Stimulated activated CD4-positive, alpha-beta T cell treated with anti-CD3 and anti-CD28 coated beads, Interleukin-15, amount 100 ng/mL, for 48 hours (primary cell): ENCODE measurements at regions not wholly inside any gene's neighbourhood (a gene's known extent, or its start where the extent isn't known, plus 50 kb on each side); places are given as distances from the start of the nearest gene placed in this dataset.

Experiments used
- DNase-seq, 2 donors: peaks; one replicate each; pipeline ENCODE4 v3.0.0-alpha.2; 2020; ENCODE audit warnings: low read depth in 2 of 2

DNA sequence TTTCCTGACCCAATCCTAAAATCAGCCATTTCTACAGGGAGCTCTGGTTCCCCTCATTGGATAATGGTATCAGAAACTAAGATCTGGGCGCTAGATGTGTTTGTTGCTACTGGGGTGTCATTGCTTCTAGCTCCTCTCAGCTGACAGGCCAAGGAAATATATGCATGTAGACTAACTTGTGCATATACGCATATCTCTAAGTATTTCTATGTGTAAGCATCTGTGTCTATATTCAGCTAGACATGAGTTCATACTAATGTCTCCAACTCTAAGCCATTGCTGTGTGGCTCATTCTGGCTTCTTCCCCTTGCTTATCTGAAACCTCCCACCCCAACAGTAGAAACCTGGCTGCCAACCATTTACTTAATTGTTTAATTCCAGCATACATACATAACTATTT is 130.3 kb upstream of the MAGI3 start:
- no peak for DNase-seq

DNA sequence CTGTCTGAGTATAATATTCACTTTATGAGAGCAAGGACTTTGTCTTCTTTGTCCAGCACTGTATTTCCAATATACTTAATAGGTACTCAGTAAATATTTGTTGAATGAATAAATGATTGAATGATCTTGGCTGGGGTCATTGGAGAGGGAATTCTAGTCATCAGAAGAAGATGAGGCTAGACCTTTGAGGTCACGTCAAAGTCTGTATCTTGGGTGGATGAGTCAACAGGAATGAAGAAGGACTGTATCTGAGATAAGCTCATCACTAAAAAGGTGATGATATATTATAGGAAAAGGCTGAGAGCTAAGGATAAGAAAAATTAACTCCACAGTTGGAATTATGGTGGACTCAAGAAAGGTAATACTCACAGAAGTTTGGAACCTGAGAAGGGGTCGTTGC is 125.1 kb upstream of the MAGI3 start:
- no peak for DNase-seq

DNA sequence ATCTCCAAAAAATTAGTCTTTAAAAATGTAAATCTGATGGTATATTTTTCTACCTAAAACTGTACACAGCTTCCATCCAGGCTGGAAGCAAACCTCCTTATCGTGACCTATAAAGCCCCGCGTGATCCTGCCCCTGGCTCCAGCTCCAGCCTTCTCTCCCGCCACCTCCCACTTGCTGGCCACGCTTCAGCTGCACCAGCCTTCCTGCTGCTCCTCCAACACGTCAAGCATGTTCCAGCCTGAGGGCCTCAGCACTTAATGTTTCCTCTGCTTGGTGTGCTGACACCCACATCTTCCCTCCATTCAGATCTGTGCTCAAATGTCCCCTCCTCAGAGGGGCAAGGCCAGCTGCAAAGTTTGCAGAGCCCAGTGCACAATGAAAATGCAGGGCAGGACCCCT is 123.5 kb upstream of the MAGI3 start:
- DNase-seq, result no peak

DNA sequence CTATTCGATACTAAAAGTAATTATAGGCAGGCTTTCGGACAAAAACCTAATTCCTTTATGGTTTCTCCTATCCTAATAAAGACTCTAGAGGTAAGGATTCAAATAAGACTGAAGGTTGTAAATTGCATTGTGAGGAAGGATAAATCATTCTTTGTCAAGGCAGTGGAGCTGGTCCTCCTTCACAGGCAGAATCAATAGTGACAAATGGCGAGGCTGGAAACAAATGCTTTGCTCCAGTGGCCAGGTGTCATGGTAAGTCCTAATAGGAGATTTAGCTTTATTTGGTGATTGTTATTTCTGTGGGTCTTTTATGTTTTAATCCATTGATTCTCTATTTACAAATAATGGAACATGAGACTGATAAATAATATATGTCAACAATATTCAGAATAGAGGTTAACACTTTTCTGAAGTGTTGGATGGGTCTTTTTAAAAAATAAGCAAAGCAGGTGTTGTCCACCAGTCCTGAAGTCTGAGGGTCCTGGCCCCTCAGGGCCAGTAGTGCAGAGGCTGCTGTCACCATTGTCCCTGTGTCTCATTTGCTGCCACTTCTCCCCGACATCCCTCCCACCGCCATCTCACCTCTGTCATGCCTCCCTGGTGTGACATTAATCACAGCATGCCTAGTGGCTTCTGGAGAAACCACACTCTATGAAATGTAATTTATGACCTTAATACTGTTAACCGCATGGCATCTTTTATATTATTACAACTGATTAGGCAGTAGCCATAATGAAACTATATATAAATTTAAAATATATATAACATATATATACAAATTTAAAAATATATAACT is 120.9 kb upstream of the MAGI3 start:
- DNase-seq, result no peak

DNA sequence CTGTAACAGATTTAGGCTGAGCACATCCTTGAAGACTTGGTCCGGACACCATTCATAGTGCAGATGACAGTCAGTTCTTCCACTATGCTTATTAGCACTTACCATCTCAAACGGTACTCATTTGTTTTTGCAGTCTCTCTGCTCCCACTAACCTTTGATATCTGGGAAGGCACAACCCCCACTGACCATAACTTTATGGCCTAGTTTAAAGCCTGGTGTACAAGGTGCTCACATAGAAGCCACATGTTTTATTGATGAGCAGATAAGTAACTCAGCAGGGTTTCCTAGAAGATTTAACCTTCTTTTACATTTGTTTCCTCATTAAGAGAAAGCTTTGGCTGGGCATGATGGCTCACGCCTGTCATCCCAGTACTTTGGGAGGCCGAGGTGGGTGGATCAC is 119.3 kb upstream of the MAGI3 start:
- DNase-seq, result no peak

DNA sequence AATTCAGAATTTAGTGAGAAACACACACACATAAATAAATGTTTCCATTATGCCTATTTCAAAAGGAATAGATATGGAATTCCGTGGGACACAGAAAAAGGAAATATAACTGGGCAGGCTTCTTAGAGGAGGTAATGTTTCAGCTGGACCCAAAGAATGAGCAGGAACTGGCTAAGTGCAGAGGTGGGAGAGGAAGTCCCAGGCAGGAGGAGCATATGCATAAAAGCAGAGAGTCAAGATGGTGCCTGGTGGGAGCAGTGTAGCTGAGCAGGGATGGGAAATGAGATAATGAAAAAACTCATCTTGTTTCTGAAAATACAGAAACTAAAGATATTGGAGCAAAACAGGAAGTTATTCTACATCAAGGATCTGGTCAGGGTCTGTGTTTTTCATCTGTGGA is 115.2 kb upstream of the MAGI3 start:
- no peak for DNase-seq

DNA sequence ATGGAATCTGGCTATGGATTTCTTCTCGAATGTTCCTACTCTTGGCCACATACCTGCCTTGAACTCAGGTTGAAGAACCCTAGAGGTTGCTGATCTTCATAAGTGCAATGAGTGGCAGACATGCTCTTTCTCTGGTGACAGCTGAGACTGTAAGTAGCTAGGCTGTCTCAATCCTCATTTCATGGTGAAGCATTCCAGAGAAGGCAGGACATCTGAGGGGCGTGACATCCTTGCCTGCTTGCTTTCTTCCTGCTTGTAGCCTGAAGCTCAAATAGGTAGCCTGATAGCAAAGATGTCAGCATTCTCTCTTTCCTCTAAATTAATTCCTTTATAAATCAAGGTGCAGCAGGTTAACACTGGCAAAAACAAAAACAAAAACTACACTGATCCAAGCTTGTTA is 114.6 kb upstream of the MAGI3 start:
- no peak for DNase-seq

DNA sequence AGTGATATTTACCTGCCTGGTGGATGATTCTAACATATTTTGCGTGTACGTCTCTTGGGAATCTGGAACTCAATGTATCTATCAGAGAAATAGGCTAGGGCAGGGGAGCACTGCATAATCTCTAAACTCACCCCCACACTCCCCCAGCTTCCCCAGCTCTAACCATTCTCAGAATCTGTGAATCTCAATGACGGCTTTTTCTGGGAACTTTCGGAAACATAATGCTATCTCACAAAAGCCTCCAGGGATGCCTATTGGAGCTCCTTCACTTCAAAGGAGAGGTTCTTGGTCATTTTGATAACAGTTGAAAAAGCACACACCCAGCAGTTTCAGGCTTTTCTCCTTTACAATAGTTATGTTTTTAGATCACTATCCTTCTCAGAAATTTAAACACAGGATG is 113.8 kb upstream of the MAGI3 start:
- DNase-seq, result no peak

DNA sequence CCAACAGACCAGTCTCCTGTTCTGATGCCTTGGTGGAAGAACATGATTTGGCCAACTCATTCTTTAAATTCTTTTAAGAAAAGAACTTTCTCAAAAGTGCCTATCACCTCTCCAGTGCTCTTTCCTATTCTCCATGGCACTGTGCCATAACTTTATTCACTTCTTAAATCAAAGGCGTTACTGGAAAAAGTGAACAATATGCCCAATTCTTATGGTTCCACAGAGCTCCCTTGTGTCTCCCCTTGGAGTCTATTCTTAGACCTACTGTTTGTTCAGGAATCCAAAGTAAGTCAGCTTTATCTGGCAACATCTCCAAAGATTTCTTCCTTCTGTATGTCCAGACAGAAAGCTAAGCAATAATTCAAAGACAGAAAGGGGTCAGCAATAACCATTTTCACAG is 111.9 kb upstream of the MAGI3 start:
- DNase-seq, result no peak

DNA sequence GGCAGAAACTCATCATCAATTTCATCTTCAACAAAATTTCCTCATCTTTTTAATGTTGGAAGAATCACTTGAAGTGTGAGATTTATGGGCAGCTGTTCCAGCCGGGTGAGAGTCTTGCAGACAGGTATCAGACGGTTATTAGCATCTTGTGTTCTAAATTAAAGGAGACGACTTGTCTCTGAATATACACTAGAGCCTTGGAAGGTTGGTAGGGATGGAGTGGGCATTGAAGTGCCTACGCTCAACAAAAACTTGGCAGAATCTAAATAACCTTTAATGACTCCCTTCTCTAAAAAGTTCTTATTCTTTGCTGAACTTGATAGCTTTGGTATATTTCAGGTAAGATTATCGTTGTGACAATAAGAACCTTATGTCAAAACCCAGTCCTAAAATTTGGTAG is 111.5 kb upstream of the MAGI3 start:
- DNase-seq, result no peak

DNA sequence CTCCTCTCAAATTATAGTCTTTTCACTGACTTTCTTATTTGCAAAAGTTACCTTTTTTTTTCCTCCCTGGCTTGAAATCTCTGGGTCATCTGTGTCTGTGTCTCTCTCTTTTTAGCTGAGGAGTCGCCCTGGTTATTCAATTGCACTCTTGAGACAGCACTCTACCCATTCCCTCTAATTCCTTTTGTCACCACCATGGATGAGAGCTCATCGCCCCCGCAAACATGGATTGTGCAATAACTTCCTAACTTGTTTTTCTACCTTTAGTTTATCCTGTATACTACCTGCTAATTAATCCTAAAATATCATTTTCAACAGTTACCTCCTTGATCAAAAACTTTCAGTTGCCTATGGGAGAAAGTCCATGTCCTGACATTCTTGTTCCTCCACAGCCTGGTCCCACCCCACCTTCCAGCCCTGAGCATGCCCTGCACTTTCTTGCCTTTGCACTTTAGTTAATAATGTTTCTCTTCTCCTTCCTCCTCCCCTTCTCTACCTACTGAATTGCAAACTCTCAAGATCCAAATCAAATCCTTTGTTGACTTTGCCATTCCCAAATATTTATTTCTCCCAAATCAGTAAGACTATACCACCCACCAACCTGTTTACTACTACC is 110.4 kb upstream of the MAGI3 start:
- DNase-seq, result no peak

DNA sequence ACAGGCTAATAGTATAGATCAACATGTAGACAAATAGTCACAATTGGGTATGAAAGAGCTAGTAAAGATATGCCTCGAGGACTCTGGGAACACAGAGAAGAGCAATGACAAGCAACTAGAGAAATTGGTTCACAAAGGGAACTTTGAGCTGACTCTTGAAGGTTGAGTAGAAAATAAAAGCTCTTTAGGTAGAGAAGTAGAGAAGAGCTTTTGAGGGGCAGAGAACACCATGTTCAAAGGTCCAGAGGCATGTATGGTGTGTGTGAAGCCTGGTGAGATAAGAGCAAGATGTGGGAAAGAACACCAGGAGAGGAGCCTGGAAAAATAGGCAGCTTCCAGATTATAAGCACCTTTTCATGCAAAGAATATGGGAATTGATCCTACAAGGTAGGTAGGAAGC is 109.7 kb upstream of the MAGI3 start:
- DNase-seq, result no peak

DNA sequence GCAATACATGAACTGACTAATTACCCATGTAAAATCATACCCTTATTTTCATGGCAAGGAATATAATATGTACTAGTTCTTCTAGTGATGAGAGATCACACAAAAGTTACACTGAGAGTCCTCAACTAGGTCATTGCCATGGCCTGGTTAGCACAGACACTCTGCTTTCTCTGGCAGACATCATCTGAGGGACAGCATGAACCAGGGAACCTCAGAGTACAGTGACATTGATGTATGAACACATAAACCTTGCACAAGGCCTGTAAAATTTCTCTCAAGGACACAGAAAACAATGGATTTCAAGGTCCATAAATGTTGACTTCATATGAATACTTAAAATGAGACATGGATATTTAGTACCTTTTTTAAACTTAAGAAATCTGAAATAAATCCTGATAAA is 108.8 kb upstream of the MAGI3 start:
- DNase-seq, result no peak

DNA sequence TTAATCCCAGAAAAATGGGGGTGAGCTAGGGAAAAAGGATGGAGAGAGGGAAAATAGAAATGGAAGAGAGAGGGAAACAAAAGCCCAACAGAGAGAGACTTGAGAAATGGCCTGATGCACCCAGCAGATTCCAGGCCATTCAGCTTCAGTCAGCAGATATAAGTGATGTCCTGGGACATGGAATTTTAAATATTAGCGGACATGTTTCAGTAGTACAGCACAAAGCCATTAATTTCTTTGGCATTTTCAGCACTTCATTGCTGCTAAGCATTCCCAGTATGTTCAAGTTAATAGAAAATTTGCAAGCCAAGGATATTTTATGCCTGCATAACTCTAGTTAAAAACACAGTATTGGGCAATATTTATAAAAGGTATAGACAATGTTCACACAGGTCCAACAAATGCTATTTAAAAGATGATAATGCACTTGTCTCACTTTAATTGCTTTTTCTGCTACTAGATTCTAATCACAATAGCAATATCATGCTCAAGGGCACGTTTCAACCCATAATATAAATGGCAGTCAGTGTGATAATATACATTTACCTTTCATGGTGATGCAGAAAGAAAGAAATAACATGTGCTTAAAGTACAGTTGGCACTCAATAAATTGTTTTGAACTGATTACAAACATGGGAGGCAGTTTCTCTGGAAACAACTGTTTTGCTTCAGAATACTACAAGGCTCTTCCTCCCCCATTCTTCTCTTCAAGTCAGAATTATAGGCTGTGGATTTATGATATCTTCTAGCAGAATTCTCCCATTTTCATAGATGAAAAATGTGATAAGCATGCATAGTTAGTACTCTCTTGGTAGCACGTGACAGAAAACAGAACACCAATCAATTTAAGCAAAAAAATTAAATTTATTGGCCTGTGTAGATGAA is 108.1 kb upstream of the MAGI3 start:
- no peak for DNase-seq

DNA sequence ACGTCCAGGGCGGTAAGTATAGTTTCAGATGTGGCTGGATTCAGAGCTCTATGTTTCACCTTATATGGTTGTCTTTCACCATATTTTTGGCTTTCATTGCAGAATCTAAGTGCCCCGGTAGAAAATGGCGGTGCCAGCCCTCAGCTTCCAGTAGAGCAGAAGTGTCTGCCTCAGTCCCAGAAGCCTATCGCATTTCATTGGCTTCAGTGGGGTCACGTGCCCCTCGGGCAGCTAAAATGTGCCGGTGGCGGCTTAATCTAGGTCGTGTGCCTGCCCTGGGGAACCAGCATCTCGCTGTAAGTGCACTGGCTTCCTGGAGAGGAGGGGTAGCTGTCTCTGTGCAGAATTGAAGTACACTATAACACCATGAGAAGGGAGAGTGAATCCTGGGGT is 107.4 kb upstream of the MAGI3 start:
- DNase-seq, result no peak

DNA sequence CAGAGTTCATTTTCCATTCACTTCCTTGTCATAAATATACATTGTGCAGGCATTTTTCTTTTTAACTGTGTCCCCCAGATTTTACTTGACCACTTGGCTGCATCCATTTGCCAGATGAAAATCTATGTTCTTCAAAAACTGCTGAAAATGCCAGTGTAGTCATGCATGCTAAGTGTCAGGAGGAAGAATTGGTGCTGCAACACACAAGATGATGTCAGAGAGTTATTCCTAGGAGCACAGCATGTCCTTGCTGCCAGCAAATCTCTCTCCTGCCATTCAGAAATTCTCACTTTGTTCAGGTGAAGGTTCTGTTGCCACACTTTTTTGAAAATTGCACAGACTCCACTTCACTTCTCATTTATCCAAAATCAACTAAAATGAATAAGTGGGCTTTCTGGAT is 106.4 kb upstream of the MAGI3 start:
- no peak for DNase-seq

DNA sequence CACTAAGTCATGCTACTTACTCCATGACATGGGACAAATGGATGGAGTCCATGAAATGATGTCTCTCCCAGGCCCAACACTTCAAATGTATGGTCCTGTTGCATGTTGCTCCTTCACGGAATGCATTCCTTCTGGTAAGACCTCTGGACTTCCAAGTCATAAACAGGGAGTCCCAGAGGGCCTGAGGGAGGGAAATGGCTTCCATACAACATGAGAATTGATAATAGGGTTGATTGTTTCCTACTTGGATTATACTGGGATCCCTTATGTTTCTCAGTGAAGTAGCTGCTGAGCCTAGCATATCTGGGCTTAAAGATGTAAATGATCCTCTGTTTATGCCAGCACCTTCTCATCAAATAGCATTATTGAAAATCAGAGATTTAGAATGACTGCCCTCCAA is 104.2 kb upstream of the MAGI3 start:
- DNase-seq, result no peak

DNA sequence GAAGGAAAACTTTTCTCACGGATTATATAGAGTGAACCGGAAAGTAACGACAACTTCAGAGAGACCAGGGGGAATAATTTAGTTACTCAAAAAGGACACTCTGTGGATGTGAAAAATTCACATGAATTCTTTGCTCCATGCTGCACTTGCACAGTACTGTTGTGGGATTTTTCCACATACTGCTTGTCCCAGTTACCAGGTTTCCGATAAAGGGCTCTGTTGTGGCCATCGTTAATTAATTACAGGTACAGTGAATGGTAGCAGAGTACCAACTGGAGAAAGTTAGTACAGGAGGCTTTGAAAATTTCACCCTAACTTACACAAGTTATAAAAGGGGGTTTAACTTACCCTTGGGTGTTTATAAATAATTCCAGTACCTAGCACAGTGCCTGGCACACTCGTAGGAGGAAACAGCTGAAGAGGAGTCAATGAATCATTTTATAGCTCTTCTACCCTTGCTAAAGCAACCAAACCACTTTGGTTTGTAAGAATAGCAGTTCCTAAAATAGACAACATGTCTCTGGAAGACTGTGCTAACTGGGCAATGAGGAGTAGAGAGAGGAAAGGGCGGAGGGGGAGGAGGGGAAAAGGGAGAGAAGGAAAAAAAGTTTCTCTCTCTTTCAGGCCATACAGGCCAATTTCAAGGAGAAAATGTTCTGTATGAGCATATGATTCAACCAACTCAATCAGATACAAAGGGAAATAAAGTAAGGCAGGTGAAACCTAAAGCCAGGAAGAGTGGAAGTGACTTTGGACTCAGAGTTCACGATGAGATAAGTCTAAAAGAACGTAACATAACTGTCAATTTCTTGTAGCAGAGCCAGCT is 98.3 kb upstream of the MAGI3 start:
- DNase-seq, result no peak

DNA sequence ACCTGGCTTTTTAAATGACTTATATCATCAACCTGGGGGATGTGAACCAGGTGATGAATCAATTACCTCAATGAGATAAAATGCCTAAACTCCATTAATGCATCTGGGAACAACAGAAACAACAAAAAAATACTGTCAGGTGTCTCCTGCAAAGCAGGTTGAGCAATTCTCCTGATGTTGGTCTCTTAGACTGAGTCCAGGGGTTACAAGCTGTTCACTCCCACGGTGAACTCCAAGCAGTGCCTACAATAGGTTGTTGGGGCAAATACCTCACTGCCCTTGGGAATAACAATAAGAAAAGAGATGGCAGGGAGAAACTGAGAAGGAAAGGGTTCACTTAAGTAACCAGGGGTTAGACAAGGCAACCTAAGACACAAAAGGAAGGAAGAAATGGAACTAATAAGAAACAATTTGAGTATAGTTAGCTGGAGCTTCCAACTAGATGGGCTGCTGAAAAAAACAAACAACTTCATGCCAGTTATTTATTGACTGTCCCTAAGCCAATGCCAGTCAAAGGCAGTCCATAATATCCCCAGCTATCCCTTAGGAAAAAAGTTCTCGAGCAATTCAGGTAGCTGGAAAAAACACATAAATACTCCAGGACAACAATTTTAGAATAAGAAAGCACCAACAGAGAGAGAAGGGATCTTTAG is 97.6 kb upstream of the MAGI3 start:
- DNase-seq, result no peak

DNA sequence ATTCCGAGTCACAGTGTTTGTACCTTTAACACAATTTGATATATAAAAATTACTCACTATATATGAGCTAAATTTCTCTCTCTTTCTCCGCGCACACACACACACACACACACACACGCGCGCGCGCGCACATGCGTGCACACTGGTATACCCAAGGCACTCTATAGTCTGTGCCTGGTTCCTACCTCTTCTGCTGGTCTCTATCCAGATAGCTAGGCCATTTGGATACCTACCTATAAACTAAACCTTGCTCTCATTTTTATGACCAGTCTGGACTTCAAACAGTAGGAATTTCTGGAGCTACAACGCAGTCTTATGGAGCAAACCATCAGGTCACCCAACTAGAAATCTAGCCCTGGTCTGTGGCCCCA is 97.1 kb upstream of the MAGI3 start:
- DNase-seq, result no peak

DNA sequence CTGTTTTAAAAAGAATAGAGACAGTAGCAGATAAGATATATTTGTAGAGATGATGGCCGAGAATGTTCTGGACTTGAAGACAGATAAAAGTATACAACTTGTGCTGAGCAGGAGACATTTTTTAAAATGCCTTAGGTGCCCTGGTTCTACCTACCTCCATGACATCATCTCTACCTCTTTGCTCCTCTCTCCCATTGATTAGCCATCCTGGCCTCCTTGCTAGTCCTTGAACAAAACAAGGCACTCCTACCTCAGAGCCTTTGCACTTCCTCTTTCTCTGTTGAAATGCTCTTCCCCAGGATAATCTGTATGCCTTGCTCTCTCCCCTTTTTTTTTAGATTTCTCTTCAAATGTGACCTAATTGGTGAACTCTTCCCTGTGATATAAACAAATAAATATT is 92.6 kb upstream of the MAGI3 start:
- DNase-seq, result no peak

DNA sequence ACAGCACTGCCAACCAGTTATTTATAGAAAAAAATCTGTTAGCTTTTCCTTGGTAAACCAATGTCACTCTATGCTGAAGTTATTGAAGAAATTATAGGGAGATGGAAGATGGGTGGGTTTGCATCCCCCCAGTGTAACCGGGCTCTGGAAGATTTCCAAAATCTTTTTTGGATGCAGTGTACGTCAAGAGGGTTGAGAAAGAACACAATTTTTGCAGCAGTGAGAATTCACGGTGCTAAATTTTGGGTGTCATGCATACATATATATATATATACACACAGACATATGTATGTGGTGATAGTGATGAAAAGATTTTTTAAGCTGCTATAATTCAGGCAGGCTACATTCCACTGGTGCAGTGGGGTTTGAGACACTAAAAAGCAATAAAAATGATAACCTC is 91.4 kb upstream of the MAGI3 start:
- DNase-seq, result no peak
